AG09319 (cell line): ENCODE measurements at regions not wholly inside any gene's neighbourhood (a gene's known extent, or its start where the extent isn't known, plus 50 kb on each side); places are given as distances from the start of the nearest gene placed in this dataset.

Experiments used
- DNase-seq: peaks from one replicate; pipeline ENCODE4 v3.0.0-alpha.2; 2010; ENCODE audit warnings: low read depth; ENCODE audit errors: extremely low read depth
- CTCF ChIP-seq: IDR thresholded peaks from 2 replicates; pipeline ENCODE4 v1.5.1; 2011; ENCODE audit warnings: low read depth, mild to moderate bottlenecking, inconsistent platforms, low read length, moderate library complexity

DNA sequence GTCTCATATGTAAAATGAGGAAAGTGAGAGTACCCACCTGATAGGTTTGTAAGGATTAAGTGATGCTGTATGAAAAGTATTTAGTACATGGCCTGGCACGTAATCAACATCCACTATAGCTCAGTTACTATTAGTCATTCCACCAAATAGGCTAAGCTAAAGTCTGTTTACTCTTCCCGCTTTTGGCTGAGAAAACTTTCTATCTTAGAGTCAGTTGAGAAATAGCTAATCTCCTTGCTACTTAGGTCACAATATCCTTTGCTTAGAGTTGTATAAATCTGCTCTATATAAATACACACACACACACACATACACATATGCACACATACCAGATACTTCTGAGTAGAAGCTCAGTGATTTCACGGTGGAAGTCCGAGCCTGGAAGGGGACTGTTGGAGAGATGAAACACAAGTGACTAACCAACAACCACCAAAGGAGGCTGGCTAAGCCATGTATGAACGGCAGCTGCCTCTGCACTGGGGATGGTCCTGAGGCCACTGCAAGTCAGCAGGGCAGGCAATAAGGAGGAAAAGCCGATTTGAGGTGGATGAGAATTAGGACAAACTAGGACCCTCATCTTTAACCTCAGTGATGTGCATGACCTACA lies 104.6 kb upstream of the EPHA4 start:
- TF ChIP-seq CTCF: no peak
- DNase-seq: no peak

DNA sequence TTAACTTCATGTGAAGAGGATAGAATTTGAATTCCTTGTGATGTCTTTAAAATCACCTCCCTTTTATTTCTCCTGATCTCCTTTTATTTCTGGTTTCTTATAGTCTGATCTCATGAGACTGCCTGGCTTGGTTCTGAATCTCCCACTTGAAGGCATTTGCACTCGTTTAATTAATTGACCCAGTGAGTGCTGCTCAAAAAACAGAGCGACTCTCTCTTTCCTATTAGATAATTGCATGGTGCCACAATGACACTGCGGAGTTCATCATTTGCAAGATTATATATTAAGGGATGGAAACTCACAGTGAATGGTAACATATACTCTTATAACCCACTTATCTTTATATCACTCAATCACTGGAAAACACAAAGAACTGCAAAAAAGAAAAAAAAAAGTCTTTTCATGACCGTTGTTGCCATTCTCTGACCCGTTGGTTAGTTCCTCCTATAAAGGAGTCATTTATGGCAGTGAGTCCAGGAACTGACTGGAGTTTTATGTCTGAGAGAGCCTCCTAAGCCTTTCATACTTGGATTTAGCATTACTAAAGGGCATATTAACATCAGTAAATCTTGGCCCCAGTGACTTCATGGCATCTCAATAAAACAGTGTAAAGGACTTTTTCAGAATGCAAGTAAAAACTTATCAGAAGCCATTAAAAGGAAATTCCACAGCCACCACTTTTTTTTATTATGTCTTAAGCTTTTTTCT lies 103.3 kb upstream of the EPHA4 start:
- no peak for DNase-seq
- no peak for TF ChIP-seq CTCF

- DNase-seq: no peak
- TF ChIP-seq CTCF: no peak
These were observed 102.3 kb upstream of the EPHA4 start for GRCh38 chr2:221674446-221674845.

DNA sequence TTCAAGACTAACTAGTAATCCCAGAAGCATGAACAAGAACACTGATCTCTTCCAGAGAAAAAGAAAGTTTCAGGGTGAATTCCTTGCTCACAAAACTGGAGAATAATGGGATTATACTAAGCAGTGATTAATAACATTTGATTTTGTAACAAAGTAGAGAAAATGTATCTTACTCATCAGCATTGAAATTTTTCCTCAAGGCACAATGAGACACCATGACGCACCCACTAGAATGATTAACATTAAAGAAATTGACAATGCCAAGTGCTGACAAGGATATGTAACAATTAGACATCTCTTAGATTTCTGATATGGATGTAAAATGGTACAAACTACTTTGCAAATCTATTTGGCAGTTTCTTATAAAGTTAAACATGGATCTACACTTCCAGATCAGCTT lies 101.1 kb upstream of the EPHA4 start:
- no peak for DNase-seq
- no peak for TF ChIP-seq CTCF

- DNase-seq: no peak
- no peak for TF ChIP-seq CTCF
These were observed 99.4 kb upstream of the EPHA4 start for GRCh38 chr2:221671515-221671914.

GRCh38 chr2:221662689-221663391 lies 90.7 kb upstream of the EPHA4 start:
- no peak for TF ChIP-seq CTCF
- no peak for DNase-seq

- no peak for TF ChIP-seq CTCF
- no peak for DNase-seq
These were observed 85.7 kb upstream of the EPHA4 start for GRCh38 chr2:221657806-221658205.
